ENCODE measurements at regions not wholly inside any gene's neighbourhood (a gene's known extent, or its start where the extent isn't known, plus 50 kb on each side); places are given as distances from the start of the nearest gene placed in this dataset.

GRCh38 chr7:67753891-67754290 lies 757.3 kb downstream of the TYW1 start:
- no peak for DNase-seq (ENCODE audit: low spot score in 2 of 2)
- Mint-ChIP-seq H3K9me3 (peaks cover 16% of the 10 kb centered on the region), H3K27me3 (no peaks in the 10 kb centered on the region), H3K27ac (ENCODE audit: low read depth) (no peak overlapping the region), H3K4me3 (no peak overlapping the region), H3K4me1 (no peaks in the 10 kb centered on the region), H3K36me3 (ENCODE audit: insufficient read depth) (no peaks in the 10 kb centered on the region)
- no peak for ATAC-seq (replicated peaks; ENCODE audit: extremely low read depth, poor library complexity, severe bottlenecking)

DNA sequence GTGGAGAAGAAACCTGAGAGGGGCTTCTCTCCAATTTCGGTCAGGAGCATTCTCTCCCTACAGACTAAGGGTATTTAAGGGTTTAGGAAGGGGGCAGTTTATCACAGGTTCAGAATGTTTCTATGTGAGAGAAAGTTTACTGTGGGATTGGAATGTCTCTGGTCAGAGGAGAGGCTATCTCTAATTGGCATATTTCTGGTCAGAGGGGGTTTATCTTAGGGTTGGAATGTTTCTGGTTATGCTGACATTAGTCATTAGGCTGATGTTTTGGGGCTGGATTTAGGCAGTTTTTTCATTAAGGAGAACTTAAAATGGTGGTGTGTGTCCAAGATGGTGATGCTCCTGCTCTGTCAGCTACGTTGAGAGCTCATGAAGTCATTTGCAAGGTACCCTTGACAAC lies 758.0 kb downstream of the TYW1 start:
- no peaks in the 10 kb centered on the region for H3K27me3 Mint-ChIP-seq
- H3K4me1 Mint-ChIP-seq, result no peaks in the 10 kb centered on the region
- DNase-seq (ENCODE audit: low spot score in 2 of 2) (no peak), ATAC-seq (replicated peaks; ENCODE audit: extremely low read depth, poor library complexity, severe bottlenecking) (no peak)
- no peak overlapping the region for H3K4me3 Mint-ChIP-seq
- no peak overlapping the region for H3K27ac Mint-ChIP-seq (ENCODE audit: low read depth)
- no peaks in the 10 kb centered on the region for H3K36me3 Mint-ChIP-seq (ENCODE audit: insufficient read depth)
- peaks cover 10% of the 10 kb centered on the region for H3K9me3 Mint-ChIP-seq

- Mint-ChIP-seq H3K4me1 (no peaks in the 10 kb centered on the region), H3K4me3 (no peak overlapping the region), H3K27ac (ENCODE audit: low read depth) (no peak overlapping the region), H3K27me3 (no peaks in the 10 kb centered on the region), H3K36me3 (ENCODE audit: insufficient read depth) (no peaks in the 10 kb centered on the region), H3K9me3 (peaks cover 11% of the 10 kb centered on the region)
- DNase-seq (ENCODE audit: low spot score in 2 of 2) (no peak), ATAC-seq (replicated peaks; ENCODE audit: extremely low read depth, poor library complexity, severe bottlenecking) (no peak)
Measured at GRCh38 chr7:67758551-67758950, 761.9 kb downstream of the TYW1 start.

- H3K9me3 Mint-ChIP-seq, result peaks cover 11% of the 10 kb centered on the region
- no peak overlapping the region for H3K27ac Mint-ChIP-seq (ENCODE audit: low read depth)
- no peaks in the 10 kb centered on the region for H3K36me3 Mint-ChIP-seq (ENCODE audit: insufficient read depth)
- H3K27me3 Mint-ChIP-seq, result no peaks in the 10 kb centered on the region
- ATAC-seq (replicated peaks; ENCODE audit: extremely low read depth, poor library complexity, severe bottlenecking) (no peak), DNase-seq (ENCODE audit: low spot score in 2 of 2) (no peak)
- no peaks in the 10 kb centered on the region for H3K4me1 Mint-ChIP-seq
- no peak overlapping the region for H3K4me3 Mint-ChIP-seq
Measured at GRCh38 chr7:67760971-67761370, 764.3 kb downstream of the TYW1 start.

- Mint-ChIP-seq H3K27ac (ENCODE audit: low read depth) (no peak overlapping the region), H3K36me3 (ENCODE audit: insufficient read depth) (no peaks in the 10 kb centered on the region), H3K27me3 (no peaks in the 10 kb centered on the region), H3K9me3 (peaks cover 16% of the 10 kb centered on the region), H3K4me1 (no peaks in the 10 kb centered on the region), H3K4me3 (no peak overlapping the region)
- ATAC-seq (replicated peaks; ENCODE audit: extremely low read depth, poor library complexity, severe bottlenecking), result no peak
- no peak for DNase-seq (ENCODE audit: low spot score in 2 of 2)
Measured at GRCh38 chr7:67762516-67762915, 765.9 kb downstream of the TYW1 start.

GRCh38 chr7:67764289-67764688 lies 767.7 kb downstream of the TYW1 start:
- Mint-ChIP-seq H3K27ac (ENCODE audit: low read depth) (no peak overlapping the region), H3K9me3 (peaks cover 11% of the 10 kb centered on the region), H3K4me3 (no peak overlapping the region), H3K27me3 (no peaks in the 10 kb centered on the region), H3K4me1 (no peaks in the 10 kb centered on the region), H3K36me3 (ENCODE audit: insufficient read depth) (no peaks in the 10 kb centered on the region)
- DNase-seq (ENCODE audit: low spot score in 2 of 2) (no peak), ATAC-seq (replicated peaks; ENCODE audit: extremely low read depth, poor library complexity, severe bottlenecking) (no peak)

GRCh38 chr7:67765481-67766175 lies 769.0 kb downstream of the TYW1 start:
- no peak for ATAC-seq (replicated peaks; ENCODE audit: extremely low read depth, poor library complexity, severe bottlenecking)
- no peak overlapping the region for H3K27ac Mint-ChIP-seq (ENCODE audit: low read depth)
- peaks cover 17% of the 10 kb centered on the region for H3K9me3 Mint-ChIP-seq
- H3K36me3 Mint-ChIP-seq (ENCODE audit: insufficient read depth), result no peaks in the 10 kb centered on the region
- no peak overlapping the region for H3K4me3 Mint-ChIP-seq
- H3K4me1 Mint-ChIP-seq, result no peaks in the 10 kb centered on the region
- H3K27me3 Mint-ChIP-seq, result no peaks in the 10 kb centered on the region
- no peak for DNase-seq (ENCODE audit: low spot score in 2 of 2)

DNA sequence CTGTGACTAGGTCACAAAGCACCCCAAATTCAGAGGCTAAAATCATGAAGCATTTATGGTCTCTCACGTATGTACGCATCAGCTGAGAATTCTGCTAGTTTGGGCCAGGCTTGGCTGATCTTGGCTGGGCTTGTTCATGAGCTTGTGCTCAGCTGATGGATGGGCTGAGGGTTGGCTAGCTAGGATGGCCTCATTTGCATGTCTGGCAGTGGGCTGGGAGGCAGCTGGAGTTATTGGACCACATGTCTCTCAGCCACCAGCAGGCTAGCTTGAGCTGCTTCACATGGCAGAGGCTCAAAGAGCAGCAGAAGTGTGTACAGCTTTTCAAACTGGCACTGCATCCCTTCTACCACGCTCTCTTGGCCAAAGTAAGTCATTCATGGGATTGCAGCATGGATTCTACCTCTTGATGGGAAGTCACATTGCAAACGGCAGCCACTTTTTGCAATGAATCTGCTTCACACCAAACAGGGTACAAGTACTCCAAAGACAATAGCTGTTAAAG lies 770.3 kb downstream of the TYW1 start:
- Mint-ChIP-seq H3K9me3 (peaks cover 17% of the 10 kb centered on the region), H3K4me1 (no peaks in the 10 kb centered on the region), H3K4me3 (no peak overlapping the region), H3K27ac (ENCODE audit: low read depth) (no peak overlapping the region), H3K36me3 (ENCODE audit: insufficient read depth) (no peaks in the 10 kb centered on the region), H3K27me3 (no peaks in the 10 kb centered on the region)
- DNase-seq (ENCODE audit: low spot score in 2 of 2) (no peak), ATAC-seq (replicated peaks; ENCODE audit: extremely low read depth, poor library complexity, severe bottlenecking) (no peak)

DNA sequence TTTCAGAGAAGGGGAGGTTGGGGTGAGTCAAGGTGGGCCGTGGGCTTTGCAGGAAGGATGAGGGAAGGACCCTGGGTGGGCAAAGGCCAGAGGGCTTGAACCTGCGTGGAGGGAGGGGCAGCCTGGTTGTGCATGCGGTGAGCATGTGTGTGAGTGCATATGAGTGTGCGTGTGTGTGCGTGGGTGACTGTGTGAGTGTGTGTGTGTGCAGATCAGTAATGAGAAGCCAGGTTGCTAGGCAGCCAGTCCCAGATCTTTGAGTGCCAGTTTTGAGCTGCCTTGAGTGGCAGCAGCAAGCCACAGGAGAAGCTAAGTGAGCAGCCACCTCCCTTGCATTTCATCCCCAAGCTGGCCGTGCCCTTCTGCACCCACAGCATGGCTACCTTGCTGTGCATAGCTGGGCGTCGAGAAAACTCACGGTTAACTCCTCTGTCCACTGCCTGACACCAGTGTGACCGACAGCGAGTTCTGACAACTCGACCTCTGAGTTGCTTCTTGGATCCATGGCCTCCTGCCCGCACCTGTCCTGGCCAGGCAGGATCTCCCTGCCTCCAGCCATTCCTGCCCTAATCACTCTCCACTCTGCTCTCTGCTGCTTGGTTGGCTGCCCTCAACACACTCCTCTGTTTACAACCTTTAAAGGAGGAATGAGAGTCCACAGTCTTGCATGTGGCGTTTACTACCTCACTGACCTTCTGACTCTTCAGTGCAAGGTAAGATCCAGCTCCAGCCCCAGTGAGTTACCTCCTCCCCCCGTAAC lies 775.4 kb downstream of the TYW1 start:
- Mint-ChIP-seq H3K36me3 (ENCODE audit: insufficient read depth) (no peaks in the 10 kb centered on the region), H3K27ac (ENCODE audit: low read depth) (no peak overlapping the region), H3K9me3 (peaks cover 17% of the 10 kb centered on the region), H3K4me1 (no peaks in the 10 kb centered on the region), H3K4me3 (no peak overlapping the region), H3K27me3 (no peaks in the 10 kb centered on the region)
- DNase-seq (ENCODE audit: low spot score in 2 of 2) (no peak), ATAC-seq (replicated peaks; ENCODE audit: extremely low read depth, poor library complexity, severe bottlenecking) (no peak)

GRCh38 chr7:67773081-67773480 lies 776.4 kb downstream of the TYW1 start:
- Mint-ChIP-seq H3K36me3 (ENCODE audit: insufficient read depth) (no peaks in the 10 kb centered on the region), H3K9me3 (peaks cover 12% of the 10 kb centered on the region), H3K4me1 (no peaks in the 10 kb centered on the region), H3K27me3 (no peaks in the 10 kb centered on the region), H3K4me3 (no peak overlapping the region), H3K27ac (ENCODE audit: low read depth) (no peak overlapping the region)
- ATAC-seq (replicated peaks; ENCODE audit: extremely low read depth, poor library complexity, severe bottlenecking), result no peak
- DNase-seq (ENCODE audit: low spot score in 2 of 2), result no peak

DNA sequence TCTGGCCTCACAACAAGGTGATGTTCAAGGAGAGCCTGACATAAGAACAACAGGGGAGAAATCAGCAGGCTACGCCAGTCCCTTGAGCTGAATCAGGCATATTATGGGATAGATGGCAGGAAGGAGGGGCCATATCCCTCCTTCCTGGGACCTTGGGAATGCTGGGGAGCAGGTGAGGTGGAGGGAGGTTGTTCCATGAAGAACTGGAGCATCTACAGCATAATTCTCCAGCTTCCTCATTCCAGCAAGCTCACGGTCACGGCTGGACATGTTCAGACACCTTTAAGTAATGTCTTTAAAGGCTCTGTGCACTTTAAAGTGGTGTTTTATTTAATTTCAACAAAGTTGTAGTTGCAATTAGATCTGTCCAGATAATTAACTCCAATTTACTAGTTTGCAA lies 780.5 kb downstream of the TYW1 start:
- no peak for ATAC-seq (replicated peaks; ENCODE audit: extremely low read depth, poor library complexity, severe bottlenecking)
- H3K27ac Mint-ChIP-seq (ENCODE audit: low read depth), result no peak overlapping the region

DNA sequence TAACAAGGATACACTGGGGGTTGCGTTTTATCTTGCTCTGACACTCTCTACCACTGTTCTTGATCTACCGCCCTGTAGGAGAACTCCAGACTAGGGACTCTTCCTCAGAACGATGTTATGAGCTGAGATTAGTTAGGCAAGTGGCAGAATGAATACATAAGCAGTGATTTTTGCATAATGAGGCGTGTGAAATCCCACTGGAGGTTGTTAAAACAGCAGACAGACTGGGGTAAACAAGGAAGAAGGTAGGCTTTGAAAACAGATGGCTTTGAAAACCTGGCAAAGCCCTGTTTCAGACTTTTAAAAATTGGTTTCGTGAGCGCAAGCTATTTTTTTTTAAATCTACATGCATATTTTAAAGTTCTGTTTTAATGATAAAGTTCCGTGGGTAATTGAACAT lies 785.2 kb downstream of the TYW1 start:
- no peak for ATAC-seq (replicated peaks; ENCODE audit: extremely low read depth, poor library complexity, severe bottlenecking)
- H3K4me1 Mint-ChIP-seq, result no peaks in the 10 kb centered on the region
- no peak for DNase-seq (ENCODE audit: low spot score in 2 of 2)
- no peak overlapping the region for H3K27ac Mint-ChIP-seq (ENCODE audit: low read depth)
- no peaks in the 10 kb centered on the region for H3K27me3 Mint-ChIP-seq
- no peaks in the 10 kb centered on the region for H3K36me3 Mint-ChIP-seq (ENCODE audit: insufficient read depth)
- H3K9me3 Mint-ChIP-seq, result peaks cover 15% of the 10 kb centered on the region
- no peak overlapping the region for H3K4me3 Mint-ChIP-seq

More for the DNA sequence above, 780.5 kb downstream of the TYW1 start:
- Mint-ChIP-seq H3K27me3 (no peaks in the 10 kb centered on the region), H3K36me3 (ENCODE audit: insufficient read depth) (no peaks in the 10 kb centered on the region), H3K4me3 (no peak overlapping the region), H3K4me1 (no peaks in the 10 kb centered on the region), H3K9me3 (peaks cover 15% of the 10 kb centered on the region)
- no peak for DNase-seq (ENCODE audit: low spot score in 2 of 2)

- ATAC-seq (replicated peaks; ENCODE audit: extremely low read depth, poor library complexity, severe bottlenecking) (no peak), DNase-seq (ENCODE audit: low spot score in 2 of 2) (no peak)
- no peaks in the 10 kb centered on the region for H3K4me1 Mint-ChIP-seq
- H3K4me3 Mint-ChIP-seq, result no peak overlapping the region
- H3K9me3 Mint-ChIP-seq, result peaks cover 21% of the 10 kb centered on the region
- no peak overlapping the region for H3K27ac Mint-ChIP-seq (ENCODE audit: low read depth)
- no peaks in the 10 kb centered on the region for H3K36me3 Mint-ChIP-seq (ENCODE audit: insufficient read depth)
- H3K27me3 Mint-ChIP-seq, result no peaks in the 10 kb centered on the region
Measured at GRCh38 chr7:67786021-67786420, 789.4 kb downstream of the TYW1 start.

All from central memory CD8-positive, alpha-beta T cell (primary cell).